Loucy (cell line): ENCODE measurements at regions not wholly inside any gene's neighbourhood (a gene's known extent, or its start where the extent isn't known, plus 50 kb on each side); places are given as distances from the start of the nearest gene placed in this dataset.

Source experiments
- H2AFZ ChIP-seq: fragments of 200-600 bp; sonication (generic); 2 replicates; pipeline ENCODE4 v1.6.0; 2016; ENCODE audit warnings: antibody characterized with exemption, mild to moderate bottlenecking, low read length, moderate library complexity
- H3F3A ChIP-seq: fragments of 200-600 bp; 2 replicates; pipeline ENCODE4 v1.6.0; 2016; ENCODE audit warnings: antibody characterized with exemption, low read depth, mild to moderate bottlenecking
- H3K27me3 ChIP-seq: fragments of 200-600 bp; sonication (generic); 2 replicates; pipeline ENCODE4 v1.6.1; 2014; ENCODE audit warnings: low read length, mild to moderate bottlenecking; ENCODE audit not compliant: insufficient read depth, poor library complexity, severe bottlenecking
- H3K36me3 ChIP-seq: fragments of 200-600 bp; sonication (generic); 2 replicates; pipeline ENCODE4 v1.6.1; 2016; ENCODE audit warnings: low read length; ENCODE audit not compliant: insufficient read depth
- H3K4me1 ChIP-seq: fragments of 200-600 bp; sonication (generic); 2 replicates; pipeline ENCODE4 v1.5.1; 2014; ENCODE audit warnings: low read length, mild to moderate bottlenecking; ENCODE audit not compliant: insufficient read depth, poor library complexity, severe bottlenecking
- H3K4me2 ChIP-seq: fragments of 200-600 bp; sonication (generic); 2 replicates; pipeline ENCODE4 v1.6.0; 2014; ENCODE audit warnings: antibody characterized with exemption, low read length, low read depth, mild to moderate bottlenecking; ENCODE audit not compliant: poor library complexity, severe bottlenecking
- H3K4me3 ChIP-seq: fragments of 200-600 bp; sonication (generic); 2 replicates; pipeline ENCODE4 v1.5.1; 2014; ENCODE audit warnings: low read length, mild to moderate bottlenecking, mixed read lengths; ENCODE audit not compliant: poor library complexity, severe bottlenecking
- H3K79me2 ChIP-seq: fragments of 200-600 bp; sonication (generic); 2 replicates; pipeline ENCODE4 v1.6.1; 2014; ENCODE audit warnings: low read length; ENCODE audit not compliant: insufficient read depth
- H3K9ac ChIP-seq: fragments of 200-600 bp; sonication (generic); 2 replicates; pipeline ENCODE4 v1.6.0; 2014; ENCODE audit warnings: mild to moderate bottlenecking, low read depth, low read length, moderate library complexity; ENCODE audit not compliant: poor library complexity, severe bottlenecking
- H3K9me2 ChIP-seq: fragments of 200-600 bp; sonication (generic); replicated peaks from 2 replicates; pipeline ENCODE4 v1.6.1; 2016; ENCODE audit warnings: low read depth, low read length, mixed read lengths
- H3K9me3 ChIP-seq: fragments of 200-600 bp; sonication (generic); 2 replicates; pipeline ENCODE4 v1.6.1; 2014; ENCODE audit warnings: mild to moderate bottlenecking, antibody characterized with exemption, low read length, low read depth; ENCODE audit not compliant: insufficient read depth
- H4K20me1 ChIP-seq: fragments of 200-600 bp; sonication (generic); 2 replicates; pipeline ENCODE4 v1.6.0; 2014; ENCODE audit warnings: antibody characterized with exemption, low read length, mild to moderate bottlenecking; ENCODE audit not compliant: insufficient read depth, poor library complexity, severe bottlenecking
- EZH2phosphoT487 ChIP-seq: fragments of 200-600 bp; IDR thresholded peaks from 2 replicates; pipeline ENCODE4 v1.6.1; 2018; ENCODE audit warnings: antibody characterized with exemption, mild to moderate bottlenecking, moderate library complexity, borderline replicate concordance
- TF ChIP-seq, protein P1 (sequence below): fragments of 200-600 bp; sonication (generic); conservative IDR thresholded peaks from 2 replicates; pipeline ENCODE4 v1.5.1; 2014; ENCODE audit warnings: mild to moderate bottlenecking, antibody characterized with exemption, low read length

DNA sequence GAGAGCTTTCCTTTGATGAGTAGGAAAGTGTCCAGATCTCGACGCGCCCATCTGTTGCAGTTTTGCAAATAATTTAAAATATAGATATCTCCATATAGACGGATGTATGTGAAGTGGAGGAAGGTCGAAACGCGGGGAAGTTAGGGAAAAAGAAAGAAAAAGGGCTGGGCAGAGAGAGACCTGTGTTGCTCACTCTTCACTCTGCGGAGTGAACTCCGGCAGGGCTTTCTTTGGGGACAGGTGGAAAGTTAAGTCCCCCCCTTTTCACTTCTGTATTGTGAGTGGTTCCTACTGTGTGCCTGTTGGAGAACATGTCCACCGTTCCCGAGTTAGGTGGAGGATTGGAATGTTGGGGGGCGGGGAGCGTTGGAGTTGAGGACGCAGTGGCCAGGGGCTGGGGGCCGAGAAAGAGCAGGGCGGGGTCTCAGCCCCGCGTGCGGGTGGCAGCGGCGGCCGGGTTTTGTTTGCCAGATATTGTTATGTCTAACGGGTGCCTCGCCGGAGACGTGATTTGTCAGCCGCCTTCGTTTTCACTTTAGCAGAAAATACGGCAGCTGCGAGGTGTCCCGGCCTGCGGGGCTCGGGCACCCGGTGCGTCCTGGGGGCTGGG lies 145.1 kb upstream of the ZNF536 start:
- H3K9me2 ChIP-seq: no peaks in the 10 kb centered on the region
- peak overlapping the region; percentile 100 for H2AFZ ChIP-seq
- peak overlapping the region; percentile 99 for H3K4me2 ChIP-seq
- H3K36me3 ChIP-seq: no peaks in the 10 kb centered on the region
- no peaks in the 10 kb centered on the region for H3K79me2 ChIP-seq
- peak overlapping the region; percentile 89 for H3K4me3 ChIP-seq
- TF ChIP-seq, protein P1, sequence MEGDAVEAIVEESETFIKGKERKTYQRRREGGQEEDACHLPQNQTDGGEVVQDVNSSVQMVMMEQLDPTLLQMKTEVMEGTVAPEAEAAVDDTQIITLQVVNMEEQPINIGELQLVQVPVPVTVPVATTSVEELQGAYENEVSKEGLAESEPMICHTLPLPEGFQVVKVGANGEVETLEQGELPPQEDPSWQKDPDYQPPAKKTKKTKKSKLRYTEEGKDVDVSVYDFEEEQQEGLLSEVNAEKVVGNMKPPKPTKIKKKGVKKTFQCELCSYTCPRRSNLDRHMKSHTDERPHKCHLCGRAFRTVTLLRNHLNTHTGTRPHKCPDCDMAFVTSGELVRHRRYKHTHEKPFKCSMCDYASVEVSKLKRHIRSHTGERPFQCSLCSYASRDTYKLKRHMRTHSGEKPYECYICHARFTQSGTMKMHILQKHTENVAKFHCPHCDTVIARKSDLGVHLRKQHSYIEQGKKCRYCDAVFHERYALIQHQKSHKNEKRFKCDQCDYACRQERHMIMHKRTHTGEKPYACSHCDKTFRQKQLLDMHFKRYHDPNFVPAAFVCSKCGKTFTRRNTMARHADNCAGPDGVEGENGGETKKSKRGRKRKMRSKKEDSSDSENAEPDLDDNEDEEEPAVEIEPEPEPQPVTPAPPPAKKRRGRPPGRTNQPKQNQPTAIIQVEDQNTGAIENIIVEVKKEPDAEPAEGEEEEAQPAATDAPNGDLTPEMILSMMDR: no peak
- TF ChIP-seq EZH2phosphoT487: no peak
- H3F3A ChIP-seq: no peaks in the 10 kb centered on the region
- peak overlapping the region; percentile 77 for H3K9ac ChIP-seq
- H3K27me3 ChIP-seq: no peaks in the 10 kb centered on the region
- peaks cover 27% of the 10 kb centered on the region for H3K4me1 ChIP-seq
- no peaks in the 10 kb centered on the region for H3K9me3 ChIP-seq
- H4K20me1 ChIP-seq: no peaks in the 10 kb centered on the region

DNA sequence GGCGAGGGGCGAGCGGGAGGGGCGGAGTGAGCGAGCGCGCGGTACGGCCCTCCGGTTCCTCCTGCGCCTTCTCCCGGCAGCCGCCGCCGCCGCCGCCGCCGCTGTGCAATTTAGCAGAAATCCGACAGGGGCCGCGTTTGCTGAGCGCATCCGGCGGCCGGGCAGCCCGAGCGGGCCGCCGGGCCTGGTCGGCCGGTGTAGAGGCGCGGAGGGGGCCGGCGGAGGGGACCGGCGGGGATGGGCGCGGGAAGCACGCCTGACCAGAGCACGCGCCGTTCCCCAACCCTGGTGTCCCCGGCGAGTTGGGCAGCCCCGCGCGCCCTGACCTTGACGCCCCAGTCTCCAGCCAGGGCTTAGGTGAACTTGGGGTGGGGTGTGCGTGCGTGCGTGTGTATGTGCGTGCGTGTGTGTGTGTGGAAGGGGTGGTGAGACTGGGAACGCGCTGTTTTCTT lies 144.5 kb upstream of the ZNF536 start:
- H3K4me2 ChIP-seq: peak overlapping the region; percentile 99
- peak overlapping the region; percentile 100 for H2AFZ ChIP-seq
- no peaks in the 10 kb centered on the region for H4K20me1 ChIP-seq
- no peaks in the 10 kb centered on the region for H3K79me2 ChIP-seq
- H3K36me3 ChIP-seq: no peaks in the 10 kb centered on the region
- no peaks in the 10 kb centered on the region for H3F3A ChIP-seq
- TF ChIP-seq, protein P1: peak; percentile 47
- TF ChIP-seq EZH2phosphoT487: no peak
- H3K9ac ChIP-seq: peak overlapping the region; percentile 77
- no peaks in the 10 kb centered on the region for H3K27me3 ChIP-seq
- peaks cover 27% of the 10 kb centered on the region for H3K4me1 ChIP-seq
- no peaks in the 10 kb centered on the region for H3K9me3 ChIP-seq
- no peaks in the 10 kb centered on the region for H3K9me2 ChIP-seq
- peak overlapping the region; percentile 89 for H3K4me3 ChIP-seq

GRCh38 chr19:30228113-30228834 lies 143.9 kb upstream of the ZNF536 start:
- peak overlapping the region; percentile 89 for H3K4me3 ChIP-seq
- no peaks in the 10 kb centered on the region for H3K27me3 ChIP-seq
- peak overlapping the region; percentile 100 for H2AFZ ChIP-seq

More at GRCh38 chr19:30228113-30228834, 143.9 kb upstream of the ZNF536 start:
- peaks cover 27% of the 10 kb centered on the region for H3K4me1 ChIP-seq
- H3K9me3 ChIP-seq: no peaks in the 10 kb centered on the region
- H3F3A ChIP-seq: no peaks in the 10 kb centered on the region
- H3K36me3 ChIP-seq: no peaks in the 10 kb centered on the region
- H3K9me2 ChIP-seq: no peaks in the 10 kb centered on the region
- peak overlapping the region; percentile 99 for H3K4me2 ChIP-seq
- H4K20me1 ChIP-seq: no peaks in the 10 kb centered on the region
- no peak overlapping the region for H3K9ac ChIP-seq
- TF ChIP-seq EZH2phosphoT487: no peak
- TF ChIP-seq, protein P1: no peak
- H3K79me2 ChIP-seq: no peaks in the 10 kb centered on the region
